ENCODE measurements at regions not wholly inside any gene's neighbourhood (a gene's known extent, or its start where the extent isn't known, plus 50 kb on each side); places are given as distances from the start of the nearest gene placed in this dataset.

GRCh38 chr5:54772684-54773083 is 212.7 kb downstream of the ESM1 start:
- no peak for DNase-seq

GRCh38 chr5:54772231-54772630 is 213.2 kb downstream of the ESM1 start:
- DNase-seq: no peak

- no peak for DNase-seq
Measured at GRCh38 chr5:54769746-54770145, 215.6 kb downstream of the ESM1 start.

GRCh38 chr5:54769072-54769471 is 216.3 kb downstream of the ESM1 start:
- DNase-seq: no peak

GRCh38 chr5:54766748-54767147 is 218.6 kb downstream of the ESM1 start:
- no peak for DNase-seq

DNA sequence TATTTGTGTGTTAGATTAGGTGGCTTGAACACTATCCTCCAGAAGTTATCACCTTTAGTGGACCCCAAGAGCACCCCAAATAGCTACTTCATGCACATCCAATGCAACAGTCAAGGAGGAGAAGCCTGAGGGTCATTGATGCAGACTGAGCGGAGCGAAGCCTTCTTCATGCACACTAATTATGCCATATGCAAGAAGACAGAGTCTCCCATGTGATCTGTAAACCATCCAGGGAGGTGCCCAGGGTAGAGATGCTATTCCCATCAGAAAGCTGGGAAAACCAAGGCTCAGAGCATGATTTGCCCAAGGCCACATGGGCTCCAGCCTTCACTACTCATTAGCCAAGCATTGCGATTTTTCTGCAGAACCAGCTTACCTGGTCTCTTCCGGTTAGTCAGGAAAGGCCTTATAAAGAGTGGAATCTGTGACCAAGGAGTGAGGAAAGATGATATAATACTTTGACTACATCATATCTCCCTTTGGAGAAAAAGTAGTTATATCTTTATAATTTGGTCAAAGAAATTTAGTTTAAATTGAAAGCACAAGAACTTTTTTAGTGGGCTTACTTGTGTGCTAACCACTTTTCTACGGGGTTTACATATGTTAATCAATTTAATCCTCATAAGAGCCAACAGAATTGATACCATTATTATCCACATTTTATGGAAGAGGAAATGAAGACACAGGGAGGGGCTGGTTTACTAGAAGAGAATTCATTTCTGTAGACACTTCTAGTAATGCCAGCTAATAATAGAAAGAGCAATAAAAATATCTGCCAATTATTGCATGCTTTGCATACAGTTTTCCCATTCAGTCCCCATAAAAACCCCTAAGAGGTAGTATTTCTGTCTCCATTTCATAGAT is 220.0 kb downstream of the ESM1 start:
- DNase-seq: no peak

GRCh38 chr5:54764102-54765090 is 221.0 kb downstream of the ESM1 start:
- DNase-seq: no peak

DNA sequence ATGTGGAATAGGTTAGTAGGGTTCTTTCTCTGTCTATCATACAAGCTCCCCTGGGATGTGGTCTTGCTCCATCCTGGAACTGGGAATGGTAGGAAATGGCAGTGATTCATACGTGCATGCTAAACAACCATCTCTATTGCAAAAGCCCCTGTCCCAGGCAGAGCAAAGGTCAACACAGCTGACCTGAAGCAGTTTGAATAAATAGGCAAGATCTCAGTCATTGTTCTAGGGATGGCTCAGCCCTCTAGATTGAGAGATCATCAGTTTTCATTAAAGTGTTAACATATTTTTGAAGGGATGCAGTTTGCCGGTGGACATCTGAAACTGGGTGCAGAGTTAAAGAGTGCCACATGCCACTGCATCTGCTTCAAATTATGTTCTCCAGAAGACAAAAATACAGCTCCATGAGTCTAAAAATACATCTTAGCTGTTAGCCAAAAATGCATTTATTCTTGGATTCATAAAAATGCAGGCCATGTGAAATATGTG is 224.1 kb downstream of the ESM1 start:
- no peak for DNase-seq

- DNase-seq: no peak
Measured at GRCh38 chr5:54760182-54760935, 225.0 kb downstream of the ESM1 start.

DNA sequence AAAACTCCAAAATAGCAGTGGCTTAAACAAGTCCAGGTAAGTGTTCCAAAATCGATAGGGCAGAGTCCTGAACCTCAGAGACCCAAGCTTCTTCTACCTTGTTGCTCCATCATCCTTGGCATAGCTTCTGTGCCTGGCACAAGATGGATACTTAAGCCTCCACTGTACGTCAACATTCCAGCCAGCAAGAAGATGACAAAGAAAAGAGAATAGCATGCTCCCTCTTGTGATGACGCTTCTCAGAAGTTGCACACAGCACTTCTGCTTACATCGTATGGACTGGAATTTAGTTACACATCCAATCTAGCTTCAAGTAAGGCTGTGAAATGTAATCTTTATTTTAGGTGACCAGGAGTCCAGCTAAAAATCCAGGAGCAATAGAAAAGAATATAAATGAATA is 227.4 kb downstream of the ESM1 start:
- no peak for DNase-seq

GRCh38 chr5:54757541-54757940 is 227.9 kb downstream of the ESM1 start:
- peak in 9 of 56 donors; percentile 10 to 51 (median 20) for DNase-seq

DNA sequence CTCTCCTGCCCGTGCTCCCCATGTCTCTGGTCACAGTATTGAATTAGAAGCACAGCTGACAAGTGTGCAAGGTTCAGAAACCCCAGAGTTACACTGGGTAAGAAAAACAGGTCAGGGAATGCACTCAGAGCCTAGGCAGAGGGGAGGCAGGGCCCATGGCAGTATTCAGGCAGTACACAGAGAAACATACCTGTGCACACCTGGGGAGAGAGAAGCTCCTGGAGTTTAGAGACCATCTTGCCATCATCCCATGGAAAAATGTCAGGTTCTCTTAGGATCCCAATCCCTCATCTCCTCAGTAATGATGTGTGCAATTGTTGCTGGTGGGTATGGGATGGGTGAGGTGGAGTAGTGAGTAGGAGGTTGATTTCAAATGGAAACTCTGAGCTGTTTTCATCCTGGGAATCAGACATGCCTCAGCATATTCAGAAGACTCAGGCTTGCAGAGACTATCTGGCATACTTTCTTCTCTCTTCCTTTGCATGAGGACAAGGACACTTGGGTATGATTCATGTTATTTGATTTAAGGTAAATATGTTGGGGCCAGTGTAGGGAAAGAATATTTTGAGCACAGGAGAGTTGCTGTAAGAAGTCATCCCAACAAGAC is 228.5 kb downstream of the ESM1 start:
- no peak for DNase-seq

GRCh38 chr5:54756301-54756700 is 229.1 kb downstream of the ESM1 start:
- DNase-seq: no peak

GRCh38 chr5:54754878-54755277 is 230.5 kb downstream of the ESM1 start:
- no peak for DNase-seq

DNA sequence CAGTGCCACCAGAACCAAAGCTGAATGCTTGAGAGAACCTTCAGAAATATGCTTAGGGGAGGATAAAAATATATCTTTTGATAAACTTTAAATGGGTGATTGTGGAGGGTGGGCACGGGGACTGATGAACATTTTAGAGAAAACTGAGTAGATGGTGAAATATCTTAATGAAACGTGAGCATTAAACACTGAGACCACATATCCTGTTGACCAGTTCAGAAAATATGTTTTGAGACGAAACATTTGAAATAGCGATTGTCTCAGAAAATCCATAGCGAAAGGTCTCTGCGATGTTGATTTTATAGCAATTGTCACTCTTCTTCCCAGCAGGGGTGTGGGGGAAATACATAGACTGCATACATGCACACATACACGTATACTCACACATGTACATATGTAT is 231.0 kb downstream of the ESM1 start:
- DNase-seq: no peak

DNA sequence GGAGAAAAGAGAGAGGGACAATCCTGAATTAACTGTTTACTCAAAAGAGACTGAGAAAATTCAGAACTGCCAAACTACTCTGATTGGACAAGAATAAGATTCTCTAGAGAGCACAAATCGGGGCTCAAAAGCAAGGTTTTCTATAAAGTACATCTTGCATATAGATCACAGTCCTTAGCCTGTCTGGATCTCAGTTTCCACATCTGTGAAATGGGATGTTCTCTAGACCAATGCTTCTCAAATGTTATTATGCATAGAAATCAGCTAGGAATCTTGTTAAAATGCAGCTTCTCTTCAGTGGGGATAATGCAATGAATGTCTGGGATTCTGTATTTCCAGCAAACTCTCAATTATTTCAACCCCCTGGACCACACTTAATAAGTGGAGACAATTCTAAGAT is 231.6 kb downstream of the ESM1 start:
- DNase-seq: no peak

DNA sequence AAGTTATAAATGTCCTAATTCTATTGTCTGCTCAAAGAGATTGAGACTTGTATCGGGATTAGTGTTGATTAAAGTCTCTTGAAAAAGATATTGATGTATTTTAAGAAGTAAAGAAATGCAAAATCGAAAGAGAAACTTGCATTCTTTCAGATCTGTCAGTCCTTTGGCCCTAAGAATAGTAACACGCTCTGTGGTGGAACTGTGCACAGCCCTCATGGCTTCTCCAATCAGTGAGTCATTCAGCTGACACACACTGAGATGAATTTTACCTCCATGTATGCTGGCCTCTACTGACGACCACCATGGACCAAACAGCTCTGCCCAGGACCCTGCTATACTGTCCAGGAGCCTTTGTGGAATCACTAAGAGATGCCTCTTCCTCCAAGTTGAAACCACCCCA is 232.4 kb downstream of the ESM1 start:
- no peak for DNase-seq

DNA sequence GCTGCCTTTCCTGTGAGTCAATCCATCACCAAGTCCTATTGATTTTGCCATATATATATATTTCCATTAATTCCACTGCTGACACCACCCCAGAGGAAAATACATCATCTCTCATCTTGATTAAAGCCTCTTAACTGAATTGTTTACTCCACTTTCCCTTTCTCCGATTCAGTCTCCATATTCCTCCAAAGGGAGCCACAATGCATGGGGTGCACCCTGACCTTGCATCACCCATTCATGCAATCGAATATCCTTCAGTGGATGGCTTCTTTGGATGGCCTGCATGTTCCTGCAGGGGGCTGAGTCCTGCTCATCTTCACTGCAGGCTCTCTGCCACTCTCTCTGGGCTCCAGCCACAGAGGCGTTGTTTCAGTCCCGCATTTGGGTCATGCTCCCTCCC is 231.0 kb downstream of the SNX18 start:
- no peak for DNase-seq

- no peak for DNase-seq
Measured at GRCh38 chr5:54746777-54747398, 229.3 kb downstream of the SNX18 start.

- no peak for DNase-seq
Measured at GRCh38 chr5:54746346-54746745, 228.8 kb downstream of the SNX18 start.
